Cerebellar cortex (tissue), 1 donor: ENCODE measurements at regions not wholly inside any gene's neighbourhood (a gene's known extent, or its start where the extent isn't known, plus 50 kb on each side); places are given as distances from the start of the nearest gene placed in this dataset.
"Not testable (repeated sequence)": the region's sequence is repeated elsewhere in the genome, so short reads cannot be mapped to it uniquely, and the experiment has no call there.

ENCODE experiments used
- DNase-seq: peaks from one replicate; pipeline ENCODE4 v3.0.0-alpha.2; 2015; ENCODE audit warnings: low spot score

DNA sequence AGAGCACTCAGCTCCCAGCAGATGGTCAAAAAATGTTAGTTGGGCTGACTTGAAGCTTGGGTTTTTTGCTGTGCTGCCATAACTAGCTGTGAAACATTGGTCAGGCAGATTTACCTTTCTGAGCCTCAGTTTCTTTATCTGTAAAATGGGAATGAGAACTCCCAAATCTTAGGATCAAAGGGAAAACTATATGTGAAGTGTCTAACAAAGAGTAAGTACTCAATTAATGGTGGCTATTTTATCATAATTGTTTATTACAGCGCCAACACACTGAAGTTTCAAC, 164.2 kb upstream of the POU3F1 start:
- no peak for DNase-seq

DNA sequence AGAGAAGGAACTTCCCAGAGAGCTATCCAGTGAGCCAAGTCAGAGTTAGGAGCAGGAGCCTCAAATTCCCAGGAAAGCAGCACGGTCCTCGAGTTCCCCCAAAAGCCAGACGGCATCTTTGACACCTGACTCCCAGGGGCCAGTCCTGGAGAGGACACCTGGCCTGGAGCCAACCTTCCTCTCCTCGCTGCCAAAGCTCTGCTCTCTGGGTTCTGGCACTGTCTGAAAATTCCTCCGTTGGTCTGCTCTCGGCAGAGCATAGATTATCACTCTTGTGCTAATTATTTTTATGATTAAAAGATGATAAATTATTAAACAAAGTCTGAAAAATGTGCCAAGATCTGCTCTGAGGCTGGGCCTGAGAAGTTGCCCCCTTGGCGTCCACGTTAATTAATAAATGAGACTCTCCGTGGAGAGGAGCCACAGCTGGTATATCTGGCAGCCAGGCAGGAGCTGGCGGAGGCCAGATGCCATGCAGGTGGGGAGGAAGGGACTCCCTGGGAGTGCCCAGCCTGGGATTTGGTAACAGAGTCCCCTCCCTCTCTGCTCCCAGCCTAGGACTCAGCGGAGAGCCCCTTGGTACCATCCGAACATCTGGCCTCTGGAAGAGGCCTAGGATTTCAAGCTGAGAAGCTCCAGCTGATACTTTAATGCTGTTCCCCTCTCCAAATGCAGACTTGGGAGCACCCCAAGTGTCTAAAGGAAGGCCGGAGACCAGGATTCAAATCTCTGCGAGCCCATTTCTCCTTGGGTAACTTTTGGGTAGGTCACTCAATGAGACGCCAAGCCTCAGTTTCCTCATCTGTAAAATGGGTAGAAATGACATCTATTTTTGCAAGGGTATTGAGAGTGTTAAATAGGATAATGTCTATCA, 163.7 kb upstream of the POU3F1 start:
- DNase-seq: no peak

DNA sequence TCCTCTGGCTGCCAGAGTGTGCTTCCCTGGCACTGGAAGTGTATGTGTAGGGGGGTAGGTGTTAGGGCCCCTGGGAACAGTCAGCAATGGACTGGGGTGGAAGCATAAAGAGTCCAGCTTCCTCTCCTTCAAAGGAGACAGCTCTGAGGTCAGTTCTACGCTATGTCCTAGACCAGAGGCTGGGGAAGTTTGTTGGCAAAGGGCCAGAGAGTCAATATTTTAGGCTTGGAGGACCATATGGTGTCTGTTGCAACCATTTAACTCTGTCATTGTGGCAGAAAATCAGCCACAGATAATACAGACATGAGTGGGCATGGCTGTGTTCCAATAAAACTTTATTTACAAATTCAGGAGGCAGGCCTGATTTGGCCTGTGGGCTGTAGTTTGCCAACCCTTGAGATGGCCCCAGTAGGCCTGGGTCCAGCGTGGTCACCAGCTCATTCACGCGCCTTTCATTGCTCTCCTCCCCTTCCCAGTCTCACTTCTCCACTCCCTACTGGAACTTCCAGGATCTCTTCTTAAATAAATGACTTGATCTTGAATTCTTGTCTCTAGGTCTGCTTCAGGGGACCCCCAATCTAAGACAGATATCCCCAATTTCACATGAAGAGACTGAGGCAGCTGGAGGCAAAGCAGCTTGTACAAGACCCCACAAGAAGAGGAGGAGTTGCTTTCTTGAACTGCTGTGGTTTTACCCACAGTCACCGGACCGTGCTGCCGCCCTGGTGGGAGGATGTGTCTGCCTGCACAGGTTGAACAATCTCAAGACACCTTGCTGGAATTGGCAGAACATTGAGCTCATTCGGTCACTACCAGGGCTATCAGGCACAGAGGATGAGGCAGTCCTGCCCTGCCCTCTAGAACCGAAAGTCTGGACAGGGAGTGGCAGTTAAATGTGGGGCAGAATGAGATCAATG, 162.4 kb upstream of the POU3F1 start:
- DNase-seq: no peak

- DNase-seq: no peak
These were observed 161.3 kb upstream of the POU3F1 start for GRCh38 chr1:38207906-38208305.

DNA sequence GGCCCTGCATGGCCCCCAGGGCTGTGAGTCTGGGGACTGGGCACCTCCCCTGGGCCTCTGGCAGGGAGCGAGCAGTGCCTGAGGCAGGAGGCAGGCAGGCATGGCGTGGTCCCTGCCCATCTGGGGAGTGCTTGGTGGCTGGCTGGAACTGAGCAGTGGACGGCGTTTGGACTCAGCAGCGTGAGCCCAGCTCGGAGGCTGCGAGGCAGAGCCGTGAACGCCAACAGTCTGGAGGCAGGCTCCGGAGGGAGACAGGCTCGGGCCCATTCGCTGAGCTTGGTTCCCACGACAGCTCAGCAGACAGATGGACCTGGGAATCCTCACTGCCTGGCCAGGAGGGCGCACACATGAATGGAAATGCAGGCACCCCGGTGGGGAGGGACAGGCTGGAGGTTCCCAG, 160.7 kb upstream of the POU3F1 start:
- no peak for DNase-seq

DNA sequence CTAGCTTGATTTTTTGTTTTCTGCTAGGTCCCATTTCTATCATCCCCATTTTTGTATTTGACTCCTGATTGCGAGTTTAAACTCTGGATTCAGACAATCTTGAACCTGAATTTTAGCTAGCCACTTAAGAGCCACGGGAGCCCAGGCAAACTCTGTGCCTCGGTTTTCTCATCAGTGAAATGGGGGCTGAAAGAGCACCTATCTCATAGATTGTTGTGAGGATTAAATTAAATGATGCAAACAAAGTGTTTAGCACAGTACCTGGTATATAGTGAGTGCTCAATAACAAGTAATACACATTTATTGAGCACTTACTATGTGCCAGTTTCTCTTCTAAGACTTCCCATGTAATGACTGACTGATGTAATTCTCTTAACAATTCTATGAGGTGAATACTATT, 158.1 kb upstream of the POU3F1 start:
- no peak for DNase-seq

- no peak for DNase-seq
These were observed 156.8 kb upstream of the POU3F1 start for GRCh38 chr1:38203441-38203840.

- no peak for DNase-seq
These were observed 154.8 kb upstream of the POU3F1 start for GRCh38 chr1:38201431-38201830.

GRCh38 chr1:38198621-38199020, 152.0 kb upstream of the POU3F1 start:
- no peak for DNase-seq

- no peak for DNase-seq
These were observed 151.5 kb upstream of the POU3F1 start for GRCh38 chr1:38198099-38198498.

DNA sequence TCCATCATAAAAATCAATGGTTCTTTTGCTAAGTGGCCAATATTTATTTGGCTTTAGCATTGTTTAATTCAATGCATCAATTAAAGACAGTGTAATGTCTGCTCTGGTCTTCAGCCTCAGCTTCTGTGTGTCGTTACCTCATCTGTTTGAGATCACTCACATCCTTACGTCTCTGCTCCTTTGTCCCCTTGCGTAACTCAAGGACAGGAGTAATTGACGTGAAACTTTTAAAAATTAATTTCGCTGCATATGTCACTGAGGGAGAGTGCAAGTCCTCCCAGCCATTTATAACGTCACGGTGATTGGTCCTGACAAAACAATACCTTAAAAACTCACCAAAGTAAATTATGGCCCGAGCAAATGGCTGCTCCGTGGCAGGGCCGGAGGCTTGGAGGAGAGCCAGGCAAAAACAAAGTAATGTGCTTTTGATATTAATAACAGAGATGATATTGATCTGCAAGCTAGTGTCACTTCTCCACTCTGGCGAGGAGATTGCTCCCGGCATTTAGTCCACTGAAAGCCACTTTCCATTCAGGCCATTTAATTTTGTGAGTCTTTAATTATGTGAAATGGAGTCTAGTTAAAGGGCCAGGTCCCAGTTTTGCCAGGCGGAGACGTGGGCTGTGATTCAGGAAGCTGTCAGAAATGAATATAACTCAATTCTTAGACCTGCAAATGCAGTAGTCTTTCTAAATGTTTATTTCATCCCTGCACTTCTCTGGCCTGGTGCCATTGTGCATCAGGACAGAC, 150.9 kb upstream of the POU3F1 start:
- no peak for DNase-seq

DNA sequence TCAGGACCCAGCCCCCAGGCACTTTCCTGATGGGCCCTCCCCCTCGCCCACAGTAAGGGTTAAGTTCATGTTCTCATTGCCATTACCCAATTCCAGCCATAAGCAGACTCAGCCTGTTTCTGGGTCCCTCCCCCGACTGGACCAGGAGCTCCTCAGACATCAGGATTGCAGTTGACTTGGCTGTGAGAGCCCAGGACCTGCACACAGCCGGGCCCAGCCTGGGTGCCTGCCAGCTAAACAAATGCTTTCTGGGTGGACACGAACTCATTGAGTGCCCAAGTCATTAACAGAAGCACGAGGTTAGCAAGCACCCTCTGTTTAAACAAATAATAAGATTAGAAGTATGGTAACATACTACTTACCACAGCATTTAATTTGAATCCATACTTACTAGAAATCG, 147.9 kb upstream of the POU3F1 start:
- no peak for DNase-seq

DNA sequence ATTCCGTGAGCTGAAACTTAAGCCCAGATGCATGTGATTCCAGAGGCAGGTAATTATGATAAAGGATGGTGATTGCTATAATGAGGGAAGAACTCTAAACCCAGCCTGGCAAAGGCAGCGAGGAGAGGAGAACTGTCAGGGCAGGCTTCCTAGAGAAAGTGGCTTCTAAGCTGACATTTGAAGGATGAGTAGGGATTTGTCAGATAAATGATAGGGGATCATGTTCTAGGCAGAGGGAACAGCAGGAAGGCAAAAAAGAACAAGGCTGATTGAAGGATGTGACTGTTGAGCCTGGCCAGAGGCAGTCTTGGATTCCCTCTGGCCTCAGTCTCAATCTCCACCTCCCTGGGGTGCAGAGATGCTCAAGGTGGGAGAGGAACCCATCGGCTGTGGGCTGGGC, 146.4 kb upstream of the POU3F1 start:
- DNase-seq: no peak

GRCh38 chr1:38191461-38191860, 144.9 kb upstream of the POU3F1 start:
- no peak for DNase-seq

GRCh38 chr1:38190983-38191382, 144.4 kb upstream of the POU3F1 start:
- DNase-seq: no peak

DNA sequence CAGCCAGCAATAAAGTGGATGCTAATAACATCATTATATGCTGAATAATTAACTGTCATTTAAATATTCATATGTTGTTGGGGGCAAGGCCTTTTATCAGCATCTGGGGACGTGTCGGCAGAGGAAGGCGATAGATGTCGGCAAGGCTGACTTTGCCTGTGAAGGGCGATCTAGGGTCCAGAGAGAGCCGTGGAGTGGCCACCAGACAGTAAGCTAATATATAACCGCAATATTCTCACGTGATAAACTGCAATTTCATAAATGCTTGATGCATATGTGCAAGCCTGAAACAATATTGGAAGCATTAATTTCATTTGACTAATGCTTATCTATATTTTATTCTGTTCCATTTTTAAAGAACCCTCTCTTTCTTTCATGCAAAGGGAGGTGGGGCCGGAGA, 141.0 kb upstream of the POU3F1 start:
- DNase-seq: no peak

GRCh38 chr1:38186566-38186965, 140.0 kb upstream of the POU3F1 start:
- no peak for DNase-seq

DNA sequence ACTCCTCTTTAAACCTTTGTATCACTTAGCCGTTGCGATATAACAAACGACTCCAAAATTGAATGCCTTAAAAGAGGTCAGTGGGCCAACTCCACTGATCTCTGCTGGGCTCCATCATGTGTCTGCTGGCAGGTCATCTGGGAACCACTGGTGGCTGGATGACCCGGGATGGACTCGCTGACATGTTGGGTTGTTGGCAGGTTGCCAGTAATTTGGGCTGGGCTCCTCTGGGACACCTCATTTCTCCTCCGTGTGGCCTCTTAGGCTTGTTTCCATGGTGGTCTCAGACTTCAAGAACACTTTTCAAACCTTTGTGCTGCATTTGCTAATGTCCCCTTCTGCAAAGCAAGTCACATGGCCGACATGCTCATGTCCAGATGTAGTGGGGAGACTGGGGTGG, 139.3 kb upstream of the POU3F1 start:
- DNase-seq: no peak

DNA sequence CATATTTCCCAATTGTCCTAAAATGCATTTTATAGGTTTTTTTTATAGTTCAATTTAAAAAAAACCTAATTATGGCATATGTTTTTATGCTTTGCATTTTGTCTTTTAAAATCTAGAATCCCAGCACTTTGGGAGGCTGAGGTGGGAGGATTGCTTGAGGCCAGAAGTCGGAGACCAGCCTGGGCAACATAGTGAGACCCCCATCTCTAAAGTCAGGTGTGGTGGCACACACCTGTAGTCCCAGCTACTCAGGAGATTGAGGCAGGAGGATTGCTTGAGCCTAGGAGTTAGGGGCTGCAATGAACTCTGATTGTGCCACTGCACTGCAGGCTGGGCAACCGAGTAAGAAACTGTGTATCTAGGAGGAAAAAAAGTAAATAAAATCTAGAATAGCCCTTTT, 137.2 kb upstream of the POU3F1 start:
- no peak for DNase-seq

DNA sequence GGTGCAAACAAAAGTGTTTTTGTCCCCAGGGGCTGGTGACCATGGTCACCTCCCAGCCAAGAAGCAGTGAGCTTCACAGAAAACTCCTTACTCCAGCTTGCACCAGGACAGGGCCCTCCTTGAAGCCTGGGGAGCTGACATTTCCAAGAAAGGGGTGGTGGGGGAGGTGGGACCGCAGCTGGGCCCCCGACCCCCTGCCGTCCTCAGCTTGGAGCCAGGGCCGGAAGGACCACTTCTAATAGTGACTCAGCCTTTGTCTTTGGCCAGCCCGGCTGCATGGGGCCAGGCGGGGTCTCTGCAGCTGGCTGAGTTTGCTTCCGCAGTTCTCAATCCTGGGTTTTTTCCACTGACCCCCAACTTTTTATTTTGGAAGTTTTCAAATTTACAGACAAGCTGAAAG, 136.5 kb upstream of the POU3F1 start:
- no peak for DNase-seq

DNA sequence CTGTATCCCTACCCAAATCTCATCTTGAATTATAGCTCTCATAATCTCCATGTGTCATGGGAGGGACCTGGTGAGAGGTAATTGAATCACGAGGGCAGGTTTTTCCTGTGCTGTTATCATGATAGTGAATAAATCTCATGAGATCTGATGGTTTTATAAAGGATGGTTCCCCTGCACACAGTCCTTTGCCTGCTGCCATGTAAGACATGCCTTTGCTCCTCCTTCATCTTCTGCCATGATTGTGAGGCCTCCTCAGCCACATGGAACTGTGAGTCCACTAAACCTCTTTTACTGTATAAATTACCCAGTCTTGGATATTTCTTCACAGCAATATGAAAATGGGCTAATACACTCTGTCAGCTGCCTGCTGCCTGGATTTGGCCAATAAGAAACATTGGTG, 133.8 kb upstream of the POU3F1 start:
- not testable (repeated sequence) for DNase-seq

GRCh38 chr1:38179483-38179882, 132.9 kb upstream of the POU3F1 start:
- no peak for DNase-seq

- DNase-seq: no peak
These were observed 131.6 kb upstream of the POU3F1 start for GRCh38 chr1:38178216-38178615.
